HG03064 (cell line): ENCODE measurements at regions not wholly inside any gene's neighbourhood (a gene's known extent, or its start where the extent isn't known, plus 50 kb on each side); places are given as distances from the start of the nearest gene placed in this dataset.

ENCODE experiments used
- ATAC-seq: cut with Tn5 transposase; IDR thresholded peaks from one replicate; pipeline ENCODE4 v1.9.1; 2021; ENCODE audit warnings: low read depth; ENCODE audit not compliant: unreplicated experiment

DNA sequence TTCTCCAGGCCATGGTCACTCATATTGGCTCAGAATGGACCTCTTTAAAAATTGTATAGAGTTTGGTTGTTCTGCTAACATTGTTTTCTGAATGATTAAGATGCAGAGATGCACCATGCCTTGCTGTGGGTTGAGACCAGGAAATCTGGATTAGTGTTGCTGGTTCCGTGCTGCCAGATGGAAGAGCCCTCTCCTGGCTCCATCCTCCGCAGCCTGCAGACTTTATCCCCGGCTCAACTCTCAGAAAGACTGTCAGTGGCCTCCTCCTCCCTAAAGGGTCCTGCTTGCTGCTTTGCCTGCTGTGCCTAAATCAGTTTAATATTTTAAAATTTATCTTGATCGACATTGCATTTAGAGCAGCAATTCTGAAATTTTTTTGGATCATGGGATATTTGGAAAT is 196.7 kb downstream of the TENT4A start:
- ATAC-seq: no peak

GRCh38 chr5:6910950-6911349 is 197.7 kb downstream of the TENT4A start:
- no peak for ATAC-seq

- ATAC-seq: no peak
Observed at GRCh38 chr5:6914347-6914746, 201.1 kb downstream of the TENT4A start.

GRCh38 chr5:6915574-6915973 is 202.3 kb downstream of the TENT4A start:
- no peak for ATAC-seq

GRCh38 chr5:6918255-6918654 is 205.0 kb downstream of the TENT4A start:
- ATAC-seq: no peak

- no peak for ATAC-seq
Observed at GRCh38 chr5:6920628-6921256, 207.5 kb downstream of the TENT4A start.

DNA sequence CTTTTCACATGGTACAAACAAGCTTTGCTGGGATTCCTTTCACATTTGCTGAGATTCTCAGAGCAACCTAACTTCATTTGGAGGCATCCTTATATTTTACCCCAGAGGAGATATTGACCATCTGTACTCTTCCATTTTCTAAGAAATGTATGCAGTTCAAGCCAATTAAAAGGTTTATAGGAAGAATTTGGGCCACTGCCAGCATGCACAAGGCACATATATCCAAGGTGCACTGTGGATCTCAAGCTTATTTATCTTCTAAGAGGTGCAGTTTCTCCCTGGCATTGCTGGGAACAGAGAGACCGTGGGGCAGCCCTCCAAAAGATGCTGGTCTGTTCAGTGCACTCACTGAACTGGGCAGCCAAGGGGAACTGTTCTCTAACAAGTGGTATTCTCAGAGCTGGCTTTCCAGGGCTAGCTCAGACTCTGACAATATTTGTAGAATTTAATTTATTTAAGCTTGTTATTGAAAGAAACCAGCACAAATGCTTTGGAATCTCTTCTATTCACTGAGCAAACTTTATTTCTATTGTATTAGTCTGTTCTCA is 213.3 kb downstream of the TENT4A start:
- ATAC-seq: no peak

- no peak for ATAC-seq
Observed at GRCh38 chr5:6936031-6936430, 222.8 kb downstream of the TENT4A start.

GRCh38 chr5:6937677-6938076 is 224.4 kb downstream of the TENT4A start:
- ATAC-seq: no peak

GRCh38 chr5:6941631-6942030 is 228.4 kb downstream of the TENT4A start:
- ATAC-seq: no peak

DNA sequence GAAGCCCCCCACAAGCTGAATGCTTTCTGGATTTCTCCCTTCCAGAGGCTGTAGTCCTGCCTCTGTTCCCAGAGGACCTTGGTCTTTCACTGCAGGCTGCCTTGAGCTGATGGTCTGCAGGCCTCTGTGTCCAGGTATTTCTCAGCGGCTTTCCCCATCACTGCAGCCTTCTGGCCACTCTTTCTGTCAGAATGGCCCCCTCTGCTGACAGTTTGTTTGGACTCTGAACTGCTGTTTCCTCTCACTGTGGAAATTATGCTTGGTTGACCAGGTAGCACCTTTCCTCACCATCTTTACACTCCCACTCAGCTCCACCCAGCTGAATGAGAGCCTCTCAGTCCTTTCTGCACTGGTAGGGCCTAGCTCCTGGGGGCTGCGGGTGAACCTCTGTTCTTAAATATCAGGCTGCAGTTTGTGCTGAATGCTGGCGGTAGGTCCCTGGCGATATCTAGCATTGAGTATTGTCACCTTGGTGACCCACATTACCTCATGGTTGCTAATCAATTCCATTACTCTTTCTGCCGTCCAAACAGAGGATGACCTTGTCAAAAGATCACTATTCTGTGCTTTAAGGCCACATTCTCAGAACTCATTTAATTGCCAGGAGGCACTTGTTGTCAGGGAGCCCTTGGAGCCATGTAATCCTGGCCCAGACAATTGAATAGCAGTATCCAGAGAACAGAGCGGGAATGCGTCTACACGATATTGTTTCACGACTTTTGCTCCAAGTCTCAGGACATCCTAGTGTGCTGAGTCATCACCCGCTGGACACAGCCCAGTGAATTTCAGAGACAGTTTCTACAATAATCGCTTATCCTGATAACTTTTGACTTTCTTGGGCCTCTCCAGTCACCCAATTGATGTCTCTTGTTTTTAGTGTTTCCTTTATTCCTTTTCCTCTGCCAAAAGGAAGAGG is 230.2 kb downstream of the TENT4A start:
- no peak for ATAC-seq

GRCh38 chr5:6948562-6948961 is 235.3 kb downstream of the TENT4A start:
- no peak for ATAC-seq

DNA sequence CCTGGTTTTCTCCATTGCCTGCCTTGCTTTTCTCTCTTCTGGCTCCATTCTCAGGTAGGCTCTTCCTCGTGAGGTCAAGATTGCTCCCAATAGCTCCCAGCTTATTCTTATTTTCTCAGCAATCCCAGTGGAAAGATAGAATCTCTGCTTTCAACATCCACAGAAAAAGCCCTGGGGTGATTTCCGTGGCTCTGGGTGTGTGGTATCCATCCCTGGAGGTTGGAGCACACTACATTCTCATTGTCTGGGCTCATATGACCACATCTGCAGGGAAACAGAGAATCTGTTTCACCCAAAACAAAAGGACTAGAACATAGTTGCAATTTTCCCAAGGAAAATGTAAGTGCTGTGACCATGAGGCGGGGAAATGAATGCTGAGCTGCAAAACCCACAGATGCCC is 236.0 kb downstream of the TENT4A start:
- ATAC-seq: no peak

DNA sequence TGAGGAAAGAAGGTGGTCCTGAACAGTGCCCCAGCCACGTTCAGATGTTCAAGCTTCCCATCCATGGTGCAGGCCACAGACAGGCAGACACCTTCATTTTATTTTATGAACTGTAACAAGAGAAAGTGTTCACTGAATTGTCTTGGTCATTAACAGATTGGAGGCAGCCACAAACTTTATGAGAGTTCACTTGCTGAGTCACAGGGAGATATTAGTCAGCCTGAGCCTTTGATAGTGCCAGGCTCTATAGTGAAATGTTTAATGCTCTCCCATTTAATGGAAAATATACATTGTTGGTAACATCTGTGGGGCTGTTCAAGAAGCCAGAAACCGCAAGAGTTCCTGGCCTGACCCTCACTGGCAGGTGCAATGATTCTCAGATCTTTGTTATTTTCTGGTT is 237.0 kb downstream of the TENT4A start:
- ATAC-seq: no peak

DNA sequence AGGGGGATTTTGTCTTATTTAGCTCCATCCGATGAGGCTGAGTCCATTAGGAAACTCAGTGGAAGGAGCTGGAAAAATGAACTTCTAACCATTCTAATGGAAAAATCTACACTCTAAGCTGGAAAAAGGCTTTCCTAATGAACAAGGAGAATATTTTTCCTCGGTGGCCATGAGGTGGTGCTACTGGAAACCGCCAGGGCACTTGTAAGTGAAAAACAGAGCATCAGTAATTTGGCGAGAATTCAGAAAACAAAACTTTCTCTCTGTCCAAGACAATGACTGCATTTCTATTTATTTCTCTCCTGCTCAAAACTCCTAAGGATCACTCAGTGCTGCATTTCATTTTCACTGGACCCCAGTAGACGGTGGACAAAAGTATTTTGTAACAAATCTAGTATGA is 237.6 kb downstream of the TENT4A start:
- ATAC-seq: no peak

- no peak for ATAC-seq
Observed at GRCh38 chr5:6961123-6961522, 247.9 kb downstream of the TENT4A start.

DNA sequence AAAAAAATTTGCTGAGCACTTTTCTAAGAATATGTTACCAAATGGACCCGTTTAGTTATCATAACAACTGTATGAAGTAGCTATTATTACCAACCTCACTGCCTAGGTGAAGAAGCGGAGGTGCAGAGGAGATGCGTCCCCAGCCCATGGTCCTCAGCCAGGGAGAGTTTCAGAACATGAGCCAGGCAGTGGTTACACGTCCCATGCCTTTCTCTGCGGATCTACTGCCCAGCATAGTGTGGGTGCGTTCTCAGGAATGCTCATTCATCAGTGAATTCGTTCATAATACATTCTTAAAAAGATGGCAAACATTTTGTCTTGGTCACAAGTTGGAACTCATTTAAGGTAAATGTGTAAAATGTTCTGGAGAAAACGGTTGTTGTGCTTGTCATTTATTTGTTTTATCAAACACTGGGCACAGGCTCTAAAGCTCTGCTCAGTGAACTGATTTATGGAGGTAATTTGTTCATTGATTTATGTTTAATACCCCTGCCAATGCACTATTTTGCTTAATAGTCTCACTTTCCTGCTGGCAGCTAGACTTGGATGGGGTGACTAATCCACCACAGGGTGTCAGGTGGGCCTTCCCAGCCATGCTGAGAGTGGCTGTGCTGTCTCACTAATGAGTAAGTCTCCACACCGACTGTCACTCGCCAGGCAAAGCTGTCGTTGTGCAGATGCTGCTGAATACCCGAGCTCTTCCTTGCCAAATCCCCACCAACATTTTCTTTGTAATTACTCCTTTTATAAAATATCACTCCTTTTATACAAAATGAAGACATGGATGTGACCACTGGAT is 248.8 kb downstream of the TENT4A start:
- no peak for ATAC-seq

GRCh38 chr5:6976971-6977370 is 263.7 kb downstream of the TENT4A start:
- ATAC-seq: no peak

DNA sequence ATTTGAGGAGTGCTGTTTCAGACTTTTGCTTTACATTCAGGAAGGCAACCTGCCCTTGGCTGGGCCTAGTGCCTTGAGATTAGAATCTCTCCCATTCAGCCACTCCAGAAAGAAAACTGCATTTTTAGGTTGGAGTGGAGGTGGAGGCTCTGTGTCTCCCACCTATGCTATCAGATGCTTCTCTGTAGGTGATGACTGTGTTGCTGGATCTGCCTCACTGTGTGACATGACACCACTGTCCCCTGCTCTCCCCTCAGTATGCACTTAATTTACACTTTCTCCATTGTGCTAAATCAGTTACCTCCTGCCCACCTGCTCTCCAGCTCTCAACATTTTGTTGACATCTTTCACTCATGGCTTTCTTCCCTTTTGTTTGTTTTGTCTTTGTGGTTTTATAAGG is 265.8 kb downstream of the TENT4A start:
- no peak for ATAC-seq

- no peak for ATAC-seq
Observed at GRCh38 chr5:6989230-6989629, 276.0 kb downstream of the TENT4A start.

GRCh38 chr5:6994097-6994496 is 280.9 kb downstream of the TENT4A start:
- ATAC-seq: no peak
